Hepatocyte (in vitro differentiated cells): ENCODE measurements at regions not wholly inside any gene's neighbourhood (a gene's known extent, or its start where the extent isn't known, plus 50 kb on each side); places are given as distances from the start of the nearest gene placed in this dataset.

Source experiments
- DNase-seq: peaks from one replicate; pipeline ENCODE4 v3.0.0-alpha.2; 2016; ENCODE audit warnings: low spot score
- H2AFZ ChIP-seq: fragments of 200-600 bp; sonication (generic); 2 replicates; pipeline ENCODE4 v1.6.0; 2016; ENCODE audit warnings: antibody characterized with exemption, mild to moderate bottlenecking
- H3K27ac ChIP-seq: fragments of 200-600 bp; sonication (generic); 2 replicates; pipeline ENCODE4 v1.5.1; 2016; ENCODE audit warnings: mild to moderate bottlenecking
- H3K27me3 ChIP-seq: fragments of 200-600 bp; sonication (generic); 2 replicates; pipeline ENCODE4 v1.6.1; 2016
- H3K36me3 ChIP-seq: fragments of 200-600 bp; sonication (generic); replicated peaks from 2 replicates; pipeline ENCODE4 v1.5.1; 2016; ENCODE audit warnings: low read depth; ENCODE audit not compliant: insufficient read depth
- H3K4me1 ChIP-seq: fragments of 200-600 bp; sonication (generic); 2 replicates; pipeline ENCODE4 v1.5.1; 2016; ENCODE audit warnings: mild to moderate bottlenecking, moderate library complexity; ENCODE audit not compliant: insufficient read depth
- H3K4me2 ChIP-seq: fragments of 200-600 bp; sonication (generic); 2 replicates; pipeline ENCODE4 v1.6.0; 2016
- H3K4me3 ChIP-seq: fragments of 200-600 bp; sonication (generic); 2 replicates; pipeline ENCODE4 v1.5.1; 2016; ENCODE audit warnings: mild to moderate bottlenecking
- H3K79me2 ChIP-seq: fragments of 200-600 bp; sonication (generic); 2 replicates; pipeline ENCODE4 v1.6.0; 2017; ENCODE audit warnings: mild to moderate bottlenecking
- H3K9me2 ChIP-seq: fragments of 200-600 bp; sonication (generic); replicated peaks from 2 replicates; pipeline ENCODE4 v1.6.0; 2017; ENCODE audit warnings: mild to moderate bottlenecking; ENCODE audit not compliant: insufficient read depth
- H3K9me3 ChIP-seq: fragments of 200-600 bp; sonication (generic); 2 replicates; pipeline ENCODE4 v1.5.1; 2016; ENCODE audit warnings: low read depth, mild to moderate bottlenecking
- H4K20me1 ChIP-seq: fragments of 200-600 bp; sonication (generic); 2 replicates; pipeline ENCODE4 v1.6.0; 2016; ENCODE audit warnings: mild to moderate bottlenecking; ENCODE audit not compliant: insufficient read depth, poor library complexity, severe bottlenecking
- EZH2 ChIP-seq: fragments of 200-600 bp; sonication (generic); IDR thresholded peaks from 2 replicates; pipeline ENCODE4 v1.6.1; 2016; ENCODE audit warnings: antibody characterized with exemption, mild to moderate bottlenecking, borderline replicate concordance
- EZH2phosphoT487 ChIP-seq: fragments of 200-600 bp; sonication (generic); IDR thresholded peaks from one replicate; pipeline ENCODE4 v1.6.1; 2018; ENCODE audit warnings: antibody characterized with exemption, mild to moderate bottlenecking, low read depth, moderate library complexity; ENCODE audit not compliant: unreplicated experiment, severe bottlenecking
- WGBS: methylation state at CpG from one replicate; pipeline ENCODE4 v1.1.6; 2016; ENCODE audit warnings: low lambda C conversion rate; ENCODE audit errors: missing lambda C conversion rate; 5-methylcytosine and 5-hydroxymethylcytosine counted together
- TF ChIP-seq, protein P1 (sequence below): fragments of 200-600 bp; sonication (generic); IDR thresholded peaks from 2 replicates; pipeline ENCODE4 v1.5.1; 2016; ENCODE audit warnings: antibody characterized with exemption, mild to moderate bottlenecking; ENCODE audit not compliant: poor library complexity

DNA sequence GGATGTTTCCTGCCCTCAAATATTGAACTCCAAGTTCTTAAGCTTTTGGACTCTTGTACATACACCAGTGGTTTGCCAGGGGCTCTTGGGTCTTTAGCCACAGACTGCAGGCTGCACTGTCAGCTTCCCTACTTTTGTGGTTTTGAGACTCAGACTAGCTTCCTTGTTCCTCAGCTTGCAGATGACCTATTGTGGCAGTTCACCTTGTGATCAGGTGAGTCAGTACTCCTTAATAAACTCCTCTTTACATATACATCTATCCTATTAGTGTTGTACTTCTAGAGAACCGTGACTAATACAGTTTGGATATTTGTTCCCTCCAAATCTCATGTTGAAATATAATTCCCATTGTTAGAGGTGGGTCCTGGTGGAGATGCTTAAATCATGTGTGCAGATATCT lies 681.9 kb upstream of the ARRDC3 start:
- H4K20me1 ChIP-seq = no peaks in the 10 kb centered on the region
- WGBS = 85% methylated on average over 1 of the region's 1 CpG
- H3K27me3 ChIP-seq = no peaks in the 10 kb centered on the region
- H3K27ac ChIP-seq = no peak overlapping the region
- H3K4me2 ChIP-seq = no peak overlapping the region
- H3K79me2 ChIP-seq = no peaks in the 10 kb centered on the region
- H3K9me2 ChIP-seq = no peaks in the 10 kb centered on the region
- H3K36me3 ChIP-seq = no peaks in the 10 kb centered on the region
- no peaks in the 10 kb centered on the region for H3K9me3 ChIP-seq
- H3K4me3 ChIP-seq = no peak overlapping the region
- DNase-seq = no peak
- TF ChIP-seq EZH2phosphoT487 = no peak
- no peak for TF ChIP-seq EZH2
- TF ChIP-seq, protein P1, sequence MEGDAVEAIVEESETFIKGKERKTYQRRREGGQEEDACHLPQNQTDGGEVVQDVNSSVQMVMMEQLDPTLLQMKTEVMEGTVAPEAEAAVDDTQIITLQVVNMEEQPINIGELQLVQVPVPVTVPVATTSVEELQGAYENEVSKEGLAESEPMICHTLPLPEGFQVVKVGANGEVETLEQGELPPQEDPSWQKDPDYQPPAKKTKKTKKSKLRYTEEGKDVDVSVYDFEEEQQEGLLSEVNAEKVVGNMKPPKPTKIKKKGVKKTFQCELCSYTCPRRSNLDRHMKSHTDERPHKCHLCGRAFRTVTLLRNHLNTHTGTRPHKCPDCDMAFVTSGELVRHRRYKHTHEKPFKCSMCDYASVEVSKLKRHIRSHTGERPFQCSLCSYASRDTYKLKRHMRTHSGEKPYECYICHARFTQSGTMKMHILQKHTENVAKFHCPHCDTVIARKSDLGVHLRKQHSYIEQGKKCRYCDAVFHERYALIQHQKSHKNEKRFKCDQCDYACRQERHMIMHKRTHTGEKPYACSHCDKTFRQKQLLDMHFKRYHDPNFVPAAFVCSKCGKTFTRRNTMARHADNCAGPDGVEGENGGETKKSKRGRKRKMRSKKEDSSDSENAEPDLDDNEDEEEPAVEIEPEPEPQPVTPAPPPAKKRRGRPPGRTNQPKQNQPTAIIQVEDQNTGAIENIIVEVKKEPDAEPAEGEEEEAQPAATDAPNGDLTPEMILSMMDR = no peak
- no peak overlapping the region for H2AFZ ChIP-seq
- H3K4me1 ChIP-seq = no peaks in the 10 kb centered on the region

DNA sequence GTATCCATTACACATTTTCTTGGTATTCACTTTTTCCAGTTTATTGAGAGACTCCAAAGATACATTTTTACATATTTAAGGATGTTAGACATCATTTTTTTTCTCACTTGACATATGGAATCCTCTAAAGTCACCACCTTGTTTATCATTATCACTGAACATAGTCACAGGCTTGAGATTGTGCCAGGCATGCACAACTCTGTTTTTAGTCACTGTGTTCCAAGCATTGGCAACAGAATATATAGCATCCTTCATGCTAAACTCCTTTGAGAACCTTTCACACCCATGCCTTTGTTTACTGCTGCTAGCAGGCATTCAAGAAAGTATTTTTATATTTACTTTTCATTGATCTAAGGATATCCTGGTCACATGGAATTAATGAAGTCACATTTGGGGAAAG lies 668.6 kb upstream of the ARRDC3 start:
- Histone ChIP-seq H4K20me1 (no peaks in the 10 kb centered on the region), H2AFZ (no peak overlapping the region), H3K79me2 (no peaks in the 10 kb centered on the region), H3K36me3 (no peaks in the 10 kb centered on the region), H3K4me1 (no peaks in the 10 kb centered on the region), H3K27me3 (no peaks in the 10 kb centered on the region), H3K9me3 (no peaks in the 10 kb centered on the region), H3K27ac (no peak overlapping the region), H3K4me2 (no peak overlapping the region), H3K4me3 (no peak overlapping the region), H3K9me2 (no peaks in the 10 kb centered on the region)
- no peak for DNase-seq
- TF ChIP-seq, protein P1 = no peak
- no peak for TF ChIP-seq EZH2phosphoT487

DNA sequence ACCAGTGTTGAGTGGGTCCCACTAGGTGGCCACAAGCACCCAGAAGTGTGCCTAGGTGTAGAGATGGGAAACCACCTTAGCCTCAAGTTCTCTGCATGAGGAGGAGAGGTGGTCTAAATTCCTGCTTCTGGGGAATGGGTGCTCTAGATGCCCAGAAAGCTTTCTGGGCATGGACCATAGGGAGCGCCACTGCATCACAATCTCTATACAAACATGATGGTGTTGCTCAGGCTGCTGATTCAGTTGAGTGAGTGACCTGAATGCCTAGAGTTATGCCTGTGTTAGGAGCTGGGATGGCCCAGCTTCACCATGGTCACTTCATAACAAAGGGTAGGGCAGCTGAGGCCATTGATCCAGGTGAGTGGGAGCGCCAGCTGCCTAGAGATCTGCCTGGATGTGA lies 667.9 kb upstream of the ARRDC3 start:
- no peak overlapping the region for H2AFZ ChIP-seq
- no peaks in the 10 kb centered on the region for H3K9me2 ChIP-seq
- no peak overlapping the region for H3K27ac ChIP-seq
- no peaks in the 10 kb centered on the region for H3K79me2 ChIP-seq
- H4K20me1 ChIP-seq = no peaks in the 10 kb centered on the region
- no peaks in the 10 kb centered on the region for H3K27me3 ChIP-seq
- no peaks in the 10 kb centered on the region for H3K4me1 ChIP-seq
- no peaks in the 10 kb centered on the region for H3K36me3 ChIP-seq
- no peak overlapping the region for H3K4me2 ChIP-seq
- no peaks in the 10 kb centered on the region for H3K9me3 ChIP-seq
- 93% methylated on average over 2 of the region's 2 CpGs for WGBS
- no peak for DNase-seq
- TF ChIP-seq EZH2 = no peak
- no peak overlapping the region for H3K4me3 ChIP-seq

DNA sequence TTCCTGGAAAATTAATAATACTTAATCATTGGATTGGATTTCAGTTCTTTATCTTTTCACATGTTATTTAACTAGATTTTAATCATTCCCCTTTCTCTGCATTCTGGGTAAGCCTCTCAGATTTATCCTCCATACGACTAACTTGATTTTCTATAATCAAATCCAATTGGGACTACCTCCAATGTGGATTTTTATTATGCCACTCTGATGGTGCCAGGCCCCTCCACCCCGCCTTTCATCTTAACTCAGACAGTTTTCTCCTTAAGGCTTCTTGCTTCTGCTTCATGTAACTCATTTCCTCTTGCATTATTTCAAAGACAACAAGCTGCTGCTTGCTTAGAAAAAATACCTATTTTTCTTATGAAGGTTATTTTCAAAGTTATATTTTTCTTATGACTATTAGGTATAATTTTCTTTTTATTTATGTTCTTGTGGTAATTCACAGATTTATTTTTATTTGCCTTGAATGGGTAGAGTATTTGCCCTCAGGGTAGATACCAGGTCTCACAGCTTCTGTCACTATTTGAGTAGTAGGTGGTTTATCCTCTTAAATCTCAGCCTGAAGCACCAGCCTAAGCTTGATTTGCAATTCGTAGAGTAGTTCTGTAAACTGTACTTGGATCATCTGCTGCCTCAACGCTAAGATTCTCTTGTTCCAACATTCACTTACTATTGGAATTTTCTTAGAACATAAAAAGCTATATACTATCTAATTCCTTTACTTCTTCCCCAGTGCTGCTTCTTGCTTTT lies 659.0 kb upstream of the ARRDC3 start:
- Histone ChIP-seq H3K9me3 (no peaks in the 10 kb centered on the region), H3K27me3 (no peaks in the 10 kb centered on the region), H3K27ac (no peak overlapping the region), H2AFZ (no peak overlapping the region), H3K9me2 (no peaks in the 10 kb centered on the region), H3K4me2 (no peak overlapping the region), H4K20me1 (no peaks in the 10 kb centered on the region), H3K79me2 (no peaks in the 10 kb centered on the region), H3K4me1 (no peaks in the 10 kb centered on the region), H3K36me3 (no peaks in the 10 kb centered on the region), H3K4me3 (no peak overlapping the region)
- no peak for DNase-seq
- 46% methylated on average over 4 of the region's 4 CpGs for WGBS
- TF ChIP-seq, protein P1 = no peak
- TF ChIP-seq EZH2 (no peak), EZH2phosphoT487 (no peak)
